GM18499 (cell line): ENCODE measurements at regions not wholly inside any gene's neighbourhood (a gene's known extent, or its start where the extent isn't known, plus 50 kb on each side); places are given as distances from the start of the nearest gene placed in this dataset.

ENCODE experiments used
- ATAC-seq: cut with Tn5 transposase; IDR thresholded peaks from one replicate; pipeline ENCODE4 v1.9.1; 2021; ENCODE audit warnings: moderate number of reproducible peaks; ENCODE audit not compliant: insufficient read depth, unreplicated experiment

DNA sequence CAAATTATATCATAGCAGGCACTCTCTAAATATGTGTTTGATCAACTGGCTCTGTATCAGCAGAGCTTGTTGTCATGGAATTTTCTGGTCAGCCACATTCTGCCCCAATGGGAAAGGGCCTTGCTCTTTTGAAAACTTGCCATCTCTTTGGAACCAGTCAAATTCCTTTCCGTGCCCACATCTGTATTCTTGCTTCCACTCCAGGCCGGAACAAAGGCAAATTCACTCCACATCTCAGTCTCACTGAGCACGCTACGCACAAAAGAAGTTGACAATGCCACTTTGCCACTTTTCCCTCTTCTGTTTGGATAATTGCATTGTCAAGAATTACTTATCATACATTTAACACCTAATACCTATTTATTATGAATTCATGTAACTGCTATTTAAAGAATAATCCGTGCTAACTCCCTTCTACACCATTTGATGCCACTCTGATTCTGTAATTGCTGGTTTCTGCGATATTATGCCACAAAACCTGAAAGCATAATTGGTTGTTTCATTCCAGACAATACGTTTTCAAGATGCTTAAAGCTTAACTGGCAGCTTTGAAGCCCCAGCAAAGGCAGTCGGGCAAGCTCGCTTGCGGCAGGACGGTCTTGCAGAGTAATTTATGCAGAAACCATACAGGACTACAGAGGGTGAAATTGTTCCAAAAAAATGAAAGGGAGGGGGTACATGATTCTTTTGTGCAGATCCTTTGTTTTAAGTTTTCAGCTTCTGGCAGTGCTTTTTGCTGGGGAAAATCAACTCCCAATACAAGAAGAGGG lies 277.7 kb downstream of the MSX2 start:
- no peak for ATAC-seq

DNA sequence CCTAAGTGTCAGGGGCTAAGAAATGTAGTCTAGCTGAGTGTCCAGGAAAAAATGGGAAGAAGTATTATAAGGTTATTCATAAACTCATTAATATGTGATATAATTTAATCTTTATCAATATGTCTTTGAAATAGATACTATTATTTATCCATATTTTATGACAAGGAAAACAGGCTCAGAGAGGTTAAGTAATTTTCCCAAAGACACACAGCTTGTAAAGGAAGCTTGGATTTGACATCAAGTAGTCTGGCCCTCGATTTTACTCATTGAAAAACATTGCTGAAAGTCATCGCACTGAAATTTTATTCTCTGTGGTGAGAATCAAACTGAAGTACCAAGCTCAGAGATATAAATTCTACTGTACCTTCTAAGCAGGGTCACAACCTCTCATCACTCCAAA lies 276.9 kb downstream of the MSX2 start:
- no peak for ATAC-seq

DNA sequence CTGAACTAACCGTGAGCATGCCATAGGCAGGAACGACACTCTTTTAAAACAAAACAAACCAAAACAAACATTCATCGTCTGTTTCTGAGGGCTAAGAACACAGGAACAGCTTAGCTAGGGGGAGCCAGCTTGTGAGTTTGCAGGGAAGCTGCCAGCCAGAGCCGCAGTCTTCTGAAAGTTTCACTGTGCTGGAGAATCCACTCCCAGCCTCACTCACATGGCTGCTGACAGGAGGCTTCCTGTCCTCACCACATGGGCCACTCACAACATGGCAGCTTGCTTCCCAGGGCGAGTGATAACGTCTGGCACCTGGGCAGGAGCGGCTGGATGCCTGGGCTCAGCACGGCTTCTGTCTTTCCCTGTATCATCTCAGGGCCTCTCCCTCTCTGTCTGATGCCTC lies 275.2 kb downstream of the MSX2 start:
- no peak for ATAC-seq

DNA sequence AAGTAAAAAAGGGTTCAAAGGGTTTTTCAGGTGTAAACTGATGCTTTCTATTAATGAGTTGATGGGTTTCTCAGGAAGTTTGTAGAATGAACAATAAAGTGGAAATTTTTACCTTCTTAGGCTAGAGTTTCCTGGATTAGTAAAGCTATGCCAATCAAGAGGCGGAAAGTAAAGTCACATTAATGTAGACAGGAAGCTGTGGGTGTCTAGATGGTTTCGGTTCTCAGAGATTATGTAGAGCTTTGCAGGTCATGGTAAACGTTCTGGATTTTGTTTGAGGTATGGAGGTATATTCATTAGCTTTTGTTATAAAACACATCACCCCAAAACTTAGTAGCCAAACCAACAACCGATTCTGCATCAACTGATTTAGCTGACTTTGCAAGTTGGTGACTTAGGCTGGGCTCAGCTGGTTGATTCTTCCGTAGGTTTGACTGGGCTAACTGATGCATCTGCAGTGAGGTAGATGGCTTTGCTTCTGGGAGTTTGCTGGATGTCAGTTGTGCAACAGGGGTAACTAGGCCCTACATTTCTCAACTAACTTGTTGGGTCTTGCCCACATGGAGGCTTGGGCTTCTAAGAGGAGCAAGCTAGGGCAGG lies 273.8 kb downstream of the MSX2 start:
- no peak for ATAC-seq

DNA sequence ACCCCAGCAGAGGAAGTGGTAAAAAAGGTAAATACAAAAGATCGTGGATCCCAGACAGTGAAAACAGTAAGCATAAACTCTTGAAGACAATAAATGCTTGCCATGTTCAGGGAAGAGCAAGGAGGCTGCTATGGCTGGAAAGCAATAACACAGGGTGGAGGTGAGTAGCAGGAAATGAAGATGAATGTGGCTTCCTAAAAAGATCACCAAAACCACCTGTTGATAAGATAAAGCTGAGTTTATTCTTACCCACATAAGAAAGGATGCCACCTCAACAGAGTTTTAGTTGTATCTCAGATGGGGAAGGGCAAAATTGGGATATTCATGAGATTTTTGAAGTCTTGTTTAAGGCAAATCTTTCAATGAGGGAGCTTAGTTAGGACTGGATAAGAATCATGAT lies 273.3 kb downstream of the MSX2 start:
- no peak for ATAC-seq

DNA sequence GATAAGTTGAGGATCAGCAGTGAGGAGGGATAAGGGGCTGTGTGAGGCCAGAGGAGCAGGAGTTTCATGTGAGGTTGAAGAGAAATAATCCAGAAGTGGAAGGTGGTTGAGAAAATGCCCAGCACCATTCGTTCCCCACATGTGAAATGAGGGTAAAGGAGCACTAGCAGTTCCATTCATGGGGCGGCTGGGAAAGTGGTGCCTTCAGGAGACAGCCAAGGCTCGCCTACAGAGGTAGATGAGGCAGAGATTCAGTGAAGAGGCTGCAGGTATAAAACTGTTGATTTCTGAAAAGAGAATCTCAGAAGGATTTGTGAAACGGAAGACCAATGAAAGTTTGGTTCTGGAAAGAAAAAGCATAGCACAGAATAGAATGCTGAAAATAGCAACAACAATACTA lies 272.6 kb downstream of the MSX2 start:
- ATAC-seq = no peak

DNA sequence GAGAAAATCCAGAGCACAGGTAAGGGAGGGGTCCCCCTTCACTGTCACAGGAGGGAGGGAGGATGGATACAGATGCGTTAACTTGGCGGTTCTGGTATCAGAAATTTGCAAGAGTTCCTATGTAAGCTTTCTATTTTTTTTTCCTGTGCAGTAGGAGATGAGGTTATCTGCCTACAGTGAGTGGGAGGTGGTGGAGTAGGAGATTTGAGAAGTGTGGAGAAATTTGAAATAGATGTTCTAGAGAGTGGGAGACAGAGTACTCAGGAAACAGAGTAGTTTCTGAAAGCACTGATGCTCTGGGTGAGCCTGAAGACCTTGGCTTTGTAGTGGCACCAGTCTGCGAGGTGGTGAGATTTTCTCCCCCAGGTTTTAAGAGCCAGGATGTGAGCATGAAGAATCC lies 271.4 kb downstream of the MSX2 start:
- no peak for ATAC-seq

DNA sequence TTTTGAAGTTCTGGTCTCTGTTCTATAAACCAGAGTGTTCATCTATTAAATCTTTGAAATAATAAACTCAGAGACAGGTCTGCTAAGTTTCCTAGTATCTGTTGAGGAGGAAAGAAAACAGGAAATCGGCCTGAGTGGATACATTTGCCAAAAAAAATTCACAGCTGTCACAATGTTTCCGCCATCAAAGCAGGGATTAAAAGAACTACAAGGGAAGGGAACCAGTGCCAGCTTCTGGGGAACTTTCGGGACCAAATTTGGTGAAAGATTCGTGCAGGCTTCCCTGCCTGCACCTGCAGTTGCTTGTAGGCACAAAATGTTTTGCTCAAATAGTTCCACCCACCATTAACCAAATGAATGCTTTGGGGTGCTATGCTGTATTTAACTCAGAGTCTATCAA lies 267.5 kb downstream of the MSX2 start:
- no peak for ATAC-seq

DNA sequence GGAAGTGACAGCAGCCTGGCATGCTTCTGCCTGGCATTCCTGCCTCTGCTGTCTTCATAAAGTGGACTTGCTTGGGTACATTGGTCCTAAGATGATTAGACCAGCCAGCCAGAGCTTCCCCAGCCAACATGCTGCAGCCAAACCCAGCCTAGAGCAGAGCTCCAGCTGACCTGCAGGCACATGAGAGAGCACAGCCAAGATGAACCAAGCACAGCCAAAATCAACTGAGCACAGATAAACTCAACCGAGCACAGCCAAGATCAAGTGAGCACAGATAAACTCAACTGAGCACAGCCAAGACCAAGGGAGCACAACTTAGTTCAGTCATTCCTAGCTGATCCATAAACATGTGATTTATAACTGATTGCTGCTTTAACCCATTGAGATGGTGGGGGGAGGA lies 266.5 kb downstream of the MSX2 start:
- ATAC-seq = no peak

DNA sequence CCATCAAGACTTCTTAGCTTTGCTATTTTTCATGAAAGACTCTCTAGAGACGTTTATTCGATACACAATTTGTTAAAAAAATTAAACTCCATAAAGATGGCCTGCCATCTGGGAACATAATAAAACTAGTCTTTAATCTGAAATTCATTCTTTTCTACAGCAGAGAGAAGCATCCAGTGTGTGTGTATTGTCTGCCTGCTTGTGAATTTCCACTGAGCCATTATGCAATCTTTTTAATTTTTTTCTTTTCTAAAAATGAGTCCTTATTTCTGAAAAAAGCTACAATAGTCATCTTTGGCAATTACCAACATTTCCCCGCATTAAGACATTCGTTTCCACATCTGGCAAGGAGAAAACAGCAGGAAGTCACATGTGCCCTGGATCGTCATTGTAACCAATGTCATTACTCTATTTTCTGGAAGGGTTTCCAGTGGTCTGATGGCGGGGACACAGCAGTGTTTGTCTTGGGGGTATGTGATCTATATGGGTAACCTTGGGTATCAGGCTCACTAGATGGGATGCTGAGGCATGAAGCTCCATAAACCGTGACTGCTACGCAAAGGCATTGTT lies 263.1 kb downstream of the MSX2 start:
- ATAC-seq = no peak

DNA sequence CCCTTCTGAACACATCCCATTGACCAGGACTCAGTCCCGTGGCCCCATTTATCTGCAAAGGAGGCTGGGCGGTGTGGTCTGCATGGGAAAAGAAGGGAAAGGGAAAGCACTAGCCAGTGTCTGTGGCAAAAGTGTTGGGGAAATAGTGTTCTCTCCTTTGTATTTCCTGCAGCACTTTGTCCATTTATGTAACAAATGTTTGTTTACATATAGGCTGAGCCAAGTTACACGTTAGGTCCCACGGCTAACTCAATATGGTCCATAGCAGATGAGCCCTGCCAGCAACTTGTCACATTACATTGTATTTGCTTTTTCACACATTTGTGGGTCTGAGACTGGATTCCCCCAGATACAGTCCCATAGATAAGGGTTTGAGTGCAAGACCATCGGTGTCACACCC lies 260.5 kb downstream of the MSX2 start:
- no peak for ATAC-seq

DNA sequence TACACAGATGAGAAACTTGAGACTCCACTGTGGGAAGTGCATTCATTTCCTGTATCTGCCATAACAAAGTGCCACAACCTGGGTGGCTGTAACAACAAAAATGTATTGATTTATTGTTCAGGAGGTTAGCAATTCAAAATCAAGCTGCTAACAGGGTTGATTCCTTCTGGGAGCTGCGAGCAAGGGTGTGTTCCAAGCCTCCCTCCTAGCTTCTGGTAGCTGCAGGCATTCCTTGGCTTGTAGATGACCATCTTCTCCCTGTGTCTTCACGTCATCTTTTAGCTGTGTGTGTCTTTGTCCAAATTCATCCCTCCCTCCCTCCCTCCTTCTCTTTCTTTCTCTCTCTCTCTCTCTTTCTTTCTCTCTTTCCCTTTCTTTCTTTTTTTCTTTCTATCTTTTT lies 258.1 kb downstream of the MSX2 start:
- ATAC-seq = no peak

DNA sequence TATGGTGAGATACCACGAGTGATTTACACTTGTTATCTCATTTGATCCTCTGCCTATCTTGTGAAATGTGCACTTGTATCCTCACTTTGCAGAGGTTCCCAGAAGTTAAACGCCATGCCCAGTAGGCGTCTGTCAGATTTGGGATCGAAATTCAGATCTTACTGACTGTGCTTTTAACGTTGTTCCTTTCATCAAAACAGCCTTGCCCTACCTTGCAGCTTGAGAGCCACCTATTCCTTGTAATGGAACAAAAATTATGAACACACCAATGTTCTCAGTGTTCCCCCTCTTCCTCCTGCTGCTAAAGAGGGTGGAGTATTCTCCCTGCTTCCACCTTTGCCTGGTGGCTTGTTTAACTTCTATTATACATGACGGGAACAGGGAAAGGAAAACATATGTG lies 257.0 kb downstream of the MSX2 start:
- no peak for ATAC-seq

DNA sequence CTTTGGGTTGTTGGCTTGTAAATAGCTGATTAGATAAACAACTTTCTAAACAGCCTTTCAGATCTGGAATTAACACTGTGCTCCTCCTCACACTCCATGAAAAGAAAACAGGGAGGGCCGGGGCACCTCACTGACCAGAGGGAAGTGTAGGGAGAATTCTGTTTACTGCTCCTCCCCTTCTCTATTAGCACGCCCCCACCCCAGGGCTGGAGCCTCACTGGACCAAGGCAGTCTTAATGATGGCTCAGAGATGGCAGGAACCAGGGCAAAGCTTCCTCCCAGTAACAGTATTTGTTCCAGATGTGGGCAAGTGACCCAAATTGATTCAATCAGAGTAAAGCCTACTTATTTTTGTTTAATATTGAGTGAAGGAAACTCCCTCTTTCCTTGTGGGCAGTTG lies 256.6 kb downstream of the MSX2 start:
- no peak for ATAC-seq

DNA sequence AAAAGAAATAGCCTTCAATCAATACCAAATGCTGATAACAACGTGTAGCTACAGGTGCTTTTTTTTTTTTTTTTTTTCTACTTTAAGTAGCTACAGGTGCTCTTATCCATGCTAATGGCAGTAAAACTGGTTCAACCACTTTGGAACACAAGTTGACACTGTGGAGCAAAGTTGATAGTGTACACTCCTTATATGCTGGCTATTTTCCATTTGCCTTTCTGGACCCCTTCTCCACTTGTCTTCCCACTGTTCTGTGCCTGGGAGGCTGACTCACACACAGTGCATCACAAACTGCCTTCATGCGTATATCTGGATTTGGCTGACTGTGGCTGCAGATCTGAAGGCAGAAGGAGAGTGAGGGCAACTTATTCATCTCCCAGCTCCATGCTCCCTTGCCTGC lies 247.9 kb downstream of the MSX2 start:
- ATAC-seq = no peak

DNA sequence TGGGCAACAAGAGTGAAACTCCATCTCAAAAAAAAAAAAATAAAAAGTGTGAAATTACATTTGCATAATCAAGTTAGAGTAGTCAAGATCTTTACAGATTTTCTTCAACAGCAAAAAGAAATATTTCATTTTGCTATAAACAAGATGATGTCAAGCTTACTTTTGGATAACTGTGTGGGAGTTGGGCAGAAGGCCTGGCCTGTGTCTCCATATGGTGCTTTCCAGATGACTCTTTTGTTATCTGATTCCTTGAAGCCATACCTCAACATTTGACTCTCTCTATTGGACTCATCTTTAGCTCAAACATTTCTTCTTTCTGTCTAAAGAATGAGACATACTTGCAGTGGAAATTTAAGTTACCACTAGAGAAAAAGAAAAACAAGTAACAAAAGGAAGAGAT lies 246.8 kb downstream of the MSX2 start:
- ATAC-seq = no peak

DNA sequence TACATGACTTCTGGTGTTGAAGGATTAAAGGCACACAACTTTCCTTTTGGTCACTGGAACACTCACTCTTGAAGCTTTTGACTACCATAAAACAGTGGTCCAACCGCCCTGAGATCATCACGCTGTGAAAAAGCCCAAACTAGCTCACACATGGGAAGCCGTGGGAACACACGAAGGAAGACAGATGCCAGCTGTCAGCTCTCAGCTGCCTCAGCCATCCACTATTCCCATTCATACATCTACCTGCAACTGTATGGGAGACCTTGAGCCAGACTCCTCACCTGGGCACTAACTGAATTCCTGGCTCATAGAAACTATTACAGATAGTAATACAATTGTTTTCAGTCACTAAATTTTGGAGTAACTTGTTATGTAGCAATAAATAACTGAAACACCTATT lies 246.1 kb downstream of the MSX2 start:
- ATAC-seq = no peak

DNA sequence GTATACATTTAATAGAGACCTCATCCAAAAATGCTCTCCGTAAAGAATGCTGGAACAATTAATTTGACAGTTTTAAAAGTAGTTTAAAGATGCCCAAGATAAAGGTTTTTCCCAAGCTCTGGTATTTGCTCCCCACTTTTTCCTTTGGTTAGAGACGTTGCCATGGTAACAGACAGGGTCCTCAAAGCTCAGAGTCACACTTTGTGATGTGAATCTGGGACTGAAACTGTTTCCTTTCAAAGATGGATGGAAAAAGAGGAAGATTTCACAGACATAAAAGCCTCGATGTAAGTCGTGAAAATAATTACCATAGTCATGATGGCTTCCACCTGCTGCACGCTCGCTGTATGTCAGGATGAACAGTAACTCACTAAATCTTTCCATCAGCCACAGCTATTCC lies 229.5 kb downstream of the MSX2 start:
- no peak for ATAC-seq

DNA sequence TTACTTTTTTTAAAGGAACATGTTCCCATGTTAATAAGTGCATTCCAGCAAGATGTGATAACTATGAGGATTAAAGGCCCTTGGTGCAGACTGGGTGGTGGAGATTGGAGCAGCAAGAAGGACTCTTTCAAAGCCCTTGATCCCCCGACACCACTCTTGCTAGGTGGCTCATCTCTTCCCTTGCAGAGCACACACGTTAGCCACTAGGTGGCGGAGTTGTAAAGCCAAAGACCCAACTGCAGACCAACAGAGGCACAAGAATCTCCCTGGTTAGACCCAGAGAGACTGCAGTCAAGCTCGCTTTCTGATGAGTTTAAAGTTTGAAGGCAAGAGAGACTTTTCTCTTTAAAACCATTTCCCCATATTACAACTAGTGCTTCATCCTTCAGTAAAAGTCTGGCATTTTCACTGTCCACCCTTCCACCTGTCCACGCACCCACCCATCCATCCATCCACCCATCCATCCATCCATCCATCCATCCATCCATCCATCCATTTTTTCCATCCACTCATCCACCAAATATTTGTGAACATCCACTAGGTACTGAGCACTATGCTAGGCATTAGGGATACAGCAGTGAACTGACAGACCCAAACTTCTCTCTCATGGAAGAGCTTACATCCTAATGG lies 226.9 kb downstream of the MSX2 start:
- peak; percentile 63 for ATAC-seq

DNA sequence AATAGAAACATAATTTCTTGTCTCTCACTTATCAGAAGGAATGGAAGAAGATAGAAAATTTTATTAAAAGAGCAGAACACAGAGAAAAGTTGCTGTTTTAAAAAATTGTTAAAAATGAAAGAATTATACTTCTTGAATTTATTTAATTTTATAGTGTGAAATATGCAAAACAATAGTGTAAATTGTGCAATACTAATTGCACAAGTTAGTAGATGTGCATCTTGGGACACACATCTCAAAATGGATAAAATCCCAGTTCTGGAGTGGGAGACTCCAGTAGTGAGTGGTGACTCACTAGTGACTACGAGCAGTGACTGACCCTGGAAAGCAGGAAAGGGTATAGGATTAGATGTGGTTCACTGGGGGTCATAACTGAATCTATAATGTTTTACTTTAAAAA lies 223.2 kb downstream of the MSX2 start:
- no peak for ATAC-seq

DNA sequence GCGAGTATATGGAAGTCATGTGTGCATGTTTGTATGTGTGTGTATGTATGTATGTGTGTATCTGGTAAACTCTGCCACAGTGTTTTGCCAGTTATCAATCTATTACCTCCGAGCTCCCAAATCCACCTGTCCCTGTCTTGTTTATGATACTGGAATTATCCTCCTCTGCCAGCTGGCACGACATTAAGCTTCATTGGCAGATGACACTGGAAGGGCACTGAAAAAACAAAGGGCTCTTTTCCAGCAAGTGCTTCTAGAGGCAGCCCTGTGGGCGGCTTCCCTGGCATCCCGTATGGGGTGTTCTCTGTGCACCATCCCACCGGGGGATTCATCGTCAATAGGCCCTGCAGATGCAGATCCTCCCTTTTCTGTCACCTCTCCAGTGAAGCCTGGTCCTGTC lies 221.5 kb downstream of the MSX2 start:
- ATAC-seq = no peak

DNA sequence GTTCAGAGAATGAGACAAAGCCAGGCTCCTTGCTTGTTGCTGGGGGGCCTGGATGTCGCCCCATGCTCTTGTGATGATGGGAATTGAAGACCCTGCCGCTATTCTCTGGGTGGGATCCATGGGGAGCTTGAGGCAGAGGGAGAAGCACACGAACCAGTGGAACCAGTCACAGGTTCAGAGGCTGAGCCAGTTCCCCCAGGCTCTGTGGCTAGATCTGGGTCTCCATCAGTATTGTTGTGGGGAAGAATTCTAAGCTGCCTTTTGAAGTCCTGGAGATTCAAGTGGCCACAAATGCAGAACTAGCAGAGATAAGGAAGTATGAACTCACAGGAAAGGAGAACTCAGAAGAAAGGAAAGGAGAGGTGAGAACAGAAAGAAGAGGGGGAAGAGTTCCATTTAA lies 219.4 kb downstream of the MSX2 start:
- ATAC-seq = no peak
